MM.1S (cell line): ENCODE measurements at regions not wholly inside any gene's neighbourhood (a gene's known extent, or its start where the extent isn't known, plus 50 kb on each side); places are given as distances from the start of the nearest gene placed in this dataset.

Experiments used
- DNase-seq: peaks from one replicate; pipeline ENCODE4 v3.0.0-alpha.2; 2015
- H2AFZ ChIP-seq: fragments of 300-600 bp; sonication (generic); 2 replicates; pipeline ENCODE4 v1.6.0; 2016; ENCODE audit warnings: antibody characterized with exemption, low read length
- H3F3A ChIP-seq: fragments of 300-600 bp; sonication (generic); 2 replicates; pipeline ENCODE4 v1.6.1; 2016; ENCODE audit warnings: mild to moderate bottlenecking, antibody characterized with exemption, low read length, moderate library complexity, mixed read lengths; ENCODE audit not compliant: insufficient read depth
- H3K27ac ChIP-seq: fragments of 300-600 bp; sonication (generic); 2 replicates; pipeline ENCODE4 v1.5.1; 2016; ENCODE audit warnings: mild to moderate bottlenecking, low read length
- H3K27me3 ChIP-seq: fragments of 300-600 bp; sonication (generic); replicated peaks from 2 replicates; pipeline ENCODE4 v1.6.0; 2016; ENCODE audit warnings: low read length; ENCODE audit not compliant: insufficient read depth
- H3K36me3 ChIP-seq: fragments of 300-600 bp; sonication (generic); replicated peaks from 2 replicates; pipeline ENCODE4 v1.6.1; 2016; ENCODE audit warnings: mild to moderate bottlenecking, low read length, mixed read lengths; ENCODE audit not compliant: insufficient read depth
- H3K4me1 ChIP-seq: fragments of 300-600 bp; sonication (generic); 2 replicates; pipeline ENCODE4 v1.6.1; 2016; ENCODE audit warnings: low read length, mixed read lengths
- H3K4me2 ChIP-seq: fragments of 300-600 bp; sonication (generic); 2 replicates; pipeline ENCODE4 v1.6.0; 2016; ENCODE audit warnings: low read depth, low read length
- H3K4me3 ChIP-seq: fragments of 300-600 bp; sonication (generic); 2 replicates; pipeline ENCODE4 v1.5.1; 2016; ENCODE audit warnings: low read length, mixed read lengths
- H3K79me2 ChIP-seq: fragments of 300-600 bp; sonication (generic); 2 replicates; pipeline ENCODE4 v1.6.1; 2016; ENCODE audit warnings: mixed run types, low read length, mixed read lengths
- H3K9ac ChIP-seq: fragments of 300-600 bp; sonication (generic); 2 replicates; pipeline ENCODE4 v1.6.1; 2016; ENCODE audit warnings: low read length, mixed read lengths
- H3K9me2 ChIP-seq: fragments of 300-600 bp; sonication (generic); replicated peaks from 2 replicates; pipeline ENCODE4 v1.6.1; 2016; ENCODE audit warnings: mild to moderate bottlenecking, low read length, mixed read lengths; ENCODE audit not compliant: insufficient read depth
- H3K9me3 ChIP-seq: fragments of 300-600 bp; sonication (generic); replicated peaks from 2 replicates; pipeline ENCODE4 v1.6.1; 2016; ENCODE audit warnings: mild to moderate bottlenecking, low read length, mixed read lengths; ENCODE audit not compliant: insufficient read depth
- H4K20me1 ChIP-seq: fragments of 300-600 bp; sonication (generic); 2 replicates; pipeline ENCODE4 v1.6.1; 2016; ENCODE audit warnings: mild to moderate bottlenecking, low read length, moderate library complexity, mixed read lengths; ENCODE audit not compliant: insufficient read depth
- CTCF ChIP-seq: fragments of 300-600 bp; sonication (generic); IDR thresholded peaks from 2 replicates; pipeline ENCODE4 v1.5.1; 2016; ENCODE audit warnings: antibody characterized with exemption, low read length, mixed read lengths
- EZH2 ChIP-seq: fragments of 300-600 bp; sonication (generic); optimal IDR thresholded peaks from 2 replicates; pipeline ENCODE3; 2017; ENCODE audit warnings: low read depth, mild to moderate bottlenecking, antibody characterized with exemption, low read length, mixed read lengths
- EZH2phosphoT487 ChIP-seq: fragments of 300-600 bp; sonication (generic); IDR thresholded peaks from 2 replicates; pipeline ENCODE4 v1.6.1; 2018; ENCODE audit warnings: antibody characterized with exemption, low read length

GRCh38 chr7:26614503-26614902, 249.9 kb downstream of the SKAP2 start:
- Histone ChIP-seq H3K9ac (no peak overlapping the region), H3K79me2 (no peaks in the 10 kb centered on the region), H3K9me2 (no peaks in the 10 kb centered on the region), H3K27me3 (no peaks in the 10 kb centered on the region), H3K36me3 (no peaks in the 10 kb centered on the region), H2AFZ (no peak overlapping the region), H3K27ac (no peak overlapping the region), H3K4me2 (no peak overlapping the region), H3F3A (no peaks in the 10 kb centered on the region), H3K4me1 (no peaks in the 10 kb centered on the region), H3K9me3 (no peaks in the 10 kb centered on the region), H4K20me1 (no peaks in the 10 kb centered on the region), H3K4me3 (no peak overlapping the region)
- DNase-seq = no peak
- TF ChIP-seq EZH2phosphoT487 = no peak
- TF ChIP-seq EZH2 = no peak
- TF ChIP-seq CTCF = no peak

GRCh38 chr7:26616235-26616634, 248.2 kb downstream of the SKAP2 start:
- H3F3A ChIP-seq = no peaks in the 10 kb centered on the region
- no peak overlapping the region for H3K4me2 ChIP-seq
- no peak overlapping the region for H3K27ac ChIP-seq
- H2AFZ ChIP-seq = no peak overlapping the region
- no peaks in the 10 kb centered on the region for H3K27me3 ChIP-seq
- no peaks in the 10 kb centered on the region for H3K4me1 ChIP-seq
- H4K20me1 ChIP-seq = no peaks in the 10 kb centered on the region
- no peak for DNase-seq
- no peaks in the 10 kb centered on the region for H3K79me2 ChIP-seq
- no peaks in the 10 kb centered on the region for H3K9me2 ChIP-seq
- no peaks in the 10 kb centered on the region for H3K36me3 ChIP-seq
- no peak overlapping the region for H3K4me3 ChIP-seq
- TF ChIP-seq CTCF (no peak), EZH2phosphoT487 (no peak), EZH2 (no peak)
- H3K9ac ChIP-seq = no peak overlapping the region
- no peaks in the 10 kb centered on the region for H3K9me3 ChIP-seq

GRCh38 chr7:26617066-26617465, 247.3 kb downstream of the SKAP2 start:
- H3K9me3 ChIP-seq = no peaks in the 10 kb centered on the region
- H3K4me1 ChIP-seq = no peaks in the 10 kb centered on the region
- H3K4me2 ChIP-seq = no peak overlapping the region
- no peak overlapping the region for H2AFZ ChIP-seq
- no peak overlapping the region for H3K9ac ChIP-seq
- no peak overlapping the region for H3K4me3 ChIP-seq
- no peak overlapping the region for H3K27ac ChIP-seq
- H3K79me2 ChIP-seq = no peaks in the 10 kb centered on the region
- no peaks in the 10 kb centered on the region for H3K27me3 ChIP-seq
- H3K36me3 ChIP-seq = no peaks in the 10 kb centered on the region
- no peaks in the 10 kb centered on the region for H3F3A ChIP-seq
- no peaks in the 10 kb centered on the region for H4K20me1 ChIP-seq
- H3K9me2 ChIP-seq = no peaks in the 10 kb centered on the region
- TF ChIP-seq EZH2phosphoT487 = no peak
- no peak for DNase-seq
